CD14-positive monocyte (primary cell): ENCODE measurements at regions not wholly inside any gene's neighbourhood (a gene's known extent, or its start where the extent isn't known, plus 50 kb on each side); places are given as distances from the start of the nearest gene placed in this dataset.

Source experiments
- DNase-seq, 3 donors: peaks; one replicate each; pipeline ENCODE4 v3.0.0-alpha.2; 2011 to 2022
- H2AFZ ChIP-seq: 2 replicates; pipeline ENCODE4 v1.6.0; 2012; ENCODE audit warnings: mild to moderate bottlenecking, low read depth, low read length, inconsistent platforms; ENCODE audit not compliant: insufficient read depth, poor library complexity, severe bottlenecking
- H3K27ac ChIP-seq, 2 donors: 1 replicate in 1 of 2; 2 replicates in 1 of 2; pipeline ENCODE4 v1.5.1; 2012 to 2013; ENCODE audit warnings: low read length in 2 of 2, control low read depth in 1 of 2, inconsistent platforms in 1 of 2, low read depth in 1 of 2, mild to moderate bottlenecking in 1 of 2
- H3K27me3 ChIP-seq, 2 donors: one replicate each; pipeline versions ENCODE4 v1.6.0 to v1.6.1; 2011 to 2013; ENCODE audit warnings: low read length in 2 of 2; ENCODE audit not compliant: control insufficient read depth in 2 of 2, insufficient read depth in 2 of 2
- H3K36me3 ChIP-seq, 2 donors: replicated peaks in 1 of 2; 1 replicate in 1 of 2; 2 replicates in 1 of 2; pipeline versions ENCODE4 v1.5.1 to v1.6.1; 2012 to 2013; ENCODE audit warnings: low read length in 2 of 2, control low read depth in 1 of 2, inconsistent platforms in 1 of 2, mild to moderate bottlenecking in 1 of 2; ENCODE audit not compliant: insufficient read depth in 2 of 2, control insufficient read depth in 1 of 2
- H3K4me1 ChIP-seq, 2 donors: 1 replicate in 1 of 2; 2 replicates in 1 of 2; pipeline versions ENCODE4 v1.5.1 to v1.6.1; 2012 to 2013; ENCODE audit warnings: low read length in 2 of 2, control low read depth in 1 of 2, inconsistent platforms in 1 of 2, mild to moderate bottlenecking in 1 of 2, moderate library complexity in 1 of 2; ENCODE audit not compliant: insufficient read depth in 2 of 2, control insufficient read depth in 1 of 2
- H3K4me2 ChIP-seq: replicated peaks from 2 replicates; pipeline ENCODE3; 2012; ENCODE audit warnings: low read length, moderate library complexity, mild to moderate bottlenecking; ENCODE audit not compliant: poor library complexity, severe bottlenecking; ENCODE audit errors: extremely low read depth
- H3K4me3 ChIP-seq, 3 experiments: fragments of 200-600 bp in 1 of 3; sonication (generic) in 1 of 3; replicated peaks in 1 of 3; 1 replicate in 2 of 3; 2 replicates in 1 of 3; pipeline ENCODE4 v1.5.1; 2011 to 2013; ENCODE audit warnings: low read length in 3 of 3, mild to moderate bottlenecking in 3 of 3, control low read depth in 2 of 3, low read depth in 2 of 3, inconsistent platforms in 1 of 3, moderate library complexity in 1 of 3
- H3K79me2 ChIP-seq: 2 replicates; pipeline ENCODE4 v1.6.0; 2012; ENCODE audit warnings: mild to moderate bottlenecking, control low read depth, inconsistent platforms, low read length, moderate library complexity; ENCODE audit not compliant: insufficient read depth
- H3K9ac ChIP-seq: 2 replicates; pipeline ENCODE4 v1.6.0; 2017; ENCODE audit warnings: low read length, mild to moderate bottlenecking; ENCODE audit not compliant: insufficient read depth, poor library complexity, severe bottlenecking
- H3K9me3 ChIP-seq, 2 donors: replicated peaks in 1 of 2; 1 replicate in 1 of 2; 2 replicates in 1 of 2; pipeline versions ENCODE4 v1.5.1 to v1.6.1; 2012 to 2013; ENCODE audit warnings: low read length in 2 of 2, control low read depth in 1 of 2; ENCODE audit not compliant: control insufficient read depth in 1 of 2, insufficient read depth in 1 of 2
- H4K20me1 ChIP-seq: 2 replicates; pipeline ENCODE4 v1.6.0; 2012; ENCODE audit warnings: mild to moderate bottlenecking, low read length, control low read depth, moderate library complexity; ENCODE audit not compliant: insufficient read depth
- H3K27ac Mint-ChIP-seq, 7 donors: one replicate each; pipeline ENCODE4 v1.8.0; 2020; ENCODE audit warnings: mild to moderate bottlenecking in 7 of 7, mixed read lengths in 7 of 7, moderate library complexity in 6 of 7, inconsistent platforms in 2 of 7
- H3K27me3 Mint-ChIP-seq, 3 donors: one replicate each; pipeline ENCODE4 v1.8.0; 2021 to 2022; ENCODE audit warnings: low read depth in 3 of 3, mild to moderate bottlenecking in 3 of 3, mixed read lengths in 3 of 3, moderate library complexity in 3 of 3, inconsistent platforms in 1 of 3
- H3K36me3 Mint-ChIP-seq, 2 donors: one replicate each; pipeline ENCODE4 v1.8.0; 2020; ENCODE audit warnings: mixed read lengths in 2 of 2, inconsistent platforms in 1 of 2, mild to moderate bottlenecking in 1 of 2
- H3K4me1 Mint-ChIP-seq: one replicate; pipeline ENCODE4 v1.8.0; 2020; ENCODE audit warnings: mild to moderate bottlenecking, mixed read lengths
- H3K4me3 Mint-ChIP-seq, 2 donors: one replicate each; pipeline ENCODE4 v1.8.0; 2020; ENCODE audit warnings: mild to moderate bottlenecking in 2 of 2, mixed read lengths in 2 of 2, moderate library complexity in 1 of 2
- H3K9me3 Mint-ChIP-seq, 7 donors: one replicate each; pipeline ENCODE4 v1.8.0; 2020 to 2022; ENCODE audit warnings: mixed read lengths in 7 of 7, mild to moderate bottlenecking in 6 of 7, moderate library complexity in 6 of 7, inconsistent platforms in 2 of 7
- WGBS: methylation state at CpG from one replicate; pipeline ENCODE4 v1.1.5; 2013; ENCODE audit warnings: missing lambda C conversion rate; ENCODE audit not compliant: insufficient coverage; 5-methylcytosine and 5-hydroxymethylcytosine counted together
- intact Hi-C, 2 donors: fragments of 100-400 bp; cut with micrococcal nuclease; formaldehyde crosslinking; loops; one replicate each; pipeline versions ENCODE4 v1.15.0 to v1.15.1; 2023
- TF ChIP-seq, protein P1 (sequence below): fragments of 200-600 bp; IDR thresholded peaks from one replicate; pipeline ENCODE4 v1.8.0; 2022; ENCODE audit warnings: antibody characterized with exemption, mild to moderate bottlenecking

DNA sequence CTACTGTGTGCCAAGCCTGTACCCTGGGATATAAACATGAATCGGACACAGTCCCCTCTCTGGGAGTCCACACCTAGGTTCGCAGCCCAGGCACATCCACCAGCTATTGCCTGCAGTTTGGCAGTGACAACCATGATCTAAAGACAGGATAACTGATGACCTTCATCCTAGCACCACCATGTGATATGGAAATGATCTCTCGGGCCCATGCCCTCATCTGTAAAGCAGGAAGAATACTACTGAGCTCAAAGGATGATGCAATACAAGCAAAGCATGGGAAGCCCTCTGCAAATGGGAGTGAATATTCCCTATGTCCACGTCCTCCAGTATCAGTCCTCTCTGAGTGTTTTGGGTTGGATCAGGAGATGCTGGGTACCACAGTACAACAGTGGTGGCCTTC is 80.9 kb upstream of the MSX1 start:
- intact Hi-C loops = no loop called here

DNA sequence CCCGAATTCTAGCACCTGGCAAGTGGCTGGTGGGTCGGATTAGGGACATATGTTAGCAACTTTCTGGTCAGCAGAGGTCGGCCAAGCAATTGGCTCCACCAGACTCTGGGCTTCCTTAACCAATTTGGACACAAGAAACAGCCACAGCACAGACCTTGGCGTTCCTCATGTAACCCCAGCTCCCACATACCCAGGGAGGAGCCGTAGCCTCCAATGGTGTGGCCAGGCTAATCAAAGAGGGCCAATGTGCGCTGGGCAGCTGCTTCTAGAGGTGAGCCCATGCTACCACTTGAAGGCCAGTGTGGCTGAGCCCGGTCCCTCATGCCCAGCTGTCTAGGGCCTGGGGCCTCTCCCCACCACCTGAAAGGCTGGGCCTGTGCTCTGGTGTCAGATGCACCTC is 82.5 kb upstream of the MSX1 start:
- no peaks in the 10 kb centered on the region for H3K36me3 Mint-ChIP-seq
- intact Hi-C loops = no loop called here
- peaks cover 0 to 13% (median 6%) of the 10 kb centered on the region in 7 donors for H3K9me3 Mint-ChIP-seq
- H3K27me3 Mint-ChIP-seq = peaks cover under 1 to 3% (median 1%) of the 10 kb centered on the region in 3 donors
- no peaks in the 10 kb centered on the region for H3K4me1 ChIP-seq
- TF ChIP-seq, protein P1, sequence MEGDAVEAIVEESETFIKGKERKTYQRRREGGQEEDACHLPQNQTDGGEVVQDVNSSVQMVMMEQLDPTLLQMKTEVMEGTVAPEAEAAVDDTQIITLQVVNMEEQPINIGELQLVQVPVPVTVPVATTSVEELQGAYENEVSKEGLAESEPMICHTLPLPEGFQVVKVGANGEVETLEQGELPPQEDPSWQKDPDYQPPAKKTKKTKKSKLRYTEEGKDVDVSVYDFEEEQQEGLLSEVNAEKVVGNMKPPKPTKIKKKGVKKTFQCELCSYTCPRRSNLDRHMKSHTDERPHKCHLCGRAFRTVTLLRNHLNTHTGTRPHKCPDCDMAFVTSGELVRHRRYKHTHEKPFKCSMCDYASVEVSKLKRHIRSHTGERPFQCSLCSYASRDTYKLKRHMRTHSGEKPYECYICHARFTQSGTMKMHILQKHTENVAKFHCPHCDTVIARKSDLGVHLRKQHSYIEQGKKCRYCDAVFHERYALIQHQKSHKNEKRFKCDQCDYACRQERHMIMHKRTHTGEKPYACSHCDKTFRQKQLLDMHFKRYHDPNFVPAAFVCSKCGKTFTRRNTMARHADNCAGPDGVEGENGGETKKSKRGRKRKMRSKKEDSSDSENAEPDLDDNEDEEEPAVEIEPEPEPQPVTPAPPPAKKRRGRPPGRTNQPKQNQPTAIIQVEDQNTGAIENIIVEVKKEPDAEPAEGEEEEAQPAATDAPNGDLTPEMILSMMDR = no peak
- no peak overlapping the region for H3K4me3 ChIP-seq
- H3K36me3 ChIP-seq = no peaks in the 10 kb centered on the region
- no peak overlapping the region for H3K4me3 Mint-ChIP-seq
- no peaks in the 10 kb centered on the region for H3K27me3 ChIP-seq
- peaks cover 0 to 2% of the 10 kb centered on the region in 2 donors for H3K9me3 ChIP-seq
- no peaks in the 10 kb centered on the region for H3K4me1 Mint-ChIP-seq
- 98% methylated on average over 7 of the region's 7 CpGs for WGBS
- H3K27ac Mint-ChIP-seq = no peak overlapping the region
- no peak overlapping the region for H3K9ac ChIP-seq
- no peak overlapping the region for H3K4me2 ChIP-seq
- no peak overlapping the region for H3K27ac ChIP-seq
- H4K20me1 ChIP-seq = no peaks in the 10 kb centered on the region
- no peak for DNase-seq
- H2AFZ ChIP-seq = no peak overlapping the region
- no peaks in the 10 kb centered on the region for H3K79me2 ChIP-seq

More for the DNA sequence above, 80.9 kb upstream of the MSX1 start:
- no peaks in the 10 kb centered on the region for H4K20me1 ChIP-seq
- H3K36me3 ChIP-seq = no peaks in the 10 kb centered on the region
- no peak overlapping the region for H2AFZ ChIP-seq
- H3K4me2 ChIP-seq = no peak overlapping the region
- H3K4me1 ChIP-seq = no peaks in the 10 kb centered on the region
- no peaks in the 10 kb centered on the region for H3K79me2 ChIP-seq
- Mint-ChIP-seq H3K27me3 (peaks cover 3 to 5% (median 4%) of the 10 kb centered on the region in 3 donors), H3K4me3 (no peak overlapping the region), H3K9me3 (peaks cover 0 to 13% (median 8%) of the 10 kb centered on the region in 7 donors), H3K27ac (no peak overlapping the region), H3K4me1 (no peaks in the 10 kb centered on the region), H3K36me3 (no peaks in the 10 kb centered on the region)
- no peak overlapping the region for H3K9ac ChIP-seq
- peaks cover 0 to 2% of the 10 kb centered on the region in 2 donors for H3K9me3 ChIP-seq
- no peak overlapping the region for H3K27ac ChIP-seq
- TF ChIP-seq, protein P1 = no peak
- WGBS = 87% methylated on average over 3 of the region's 4 CpGs
- no peaks in the 10 kb centered on the region for H3K27me3 ChIP-seq
- H3K4me3 ChIP-seq = no peak overlapping the region
- DNase-seq = no peak
